ENCODE measurements at regions not wholly inside any gene's neighbourhood (a gene's known extent, or its start where the extent isn't known, plus 50 kb on each side); places are given as distances from the start of the nearest gene placed in this dataset.
A peak's percentile ranks its signal among the peaks of the same experiment; 100 is the strongest.

- peak in 1 of 2 experiments; percentile 31 for DNase-seq
These were observed 315.3 kb downstream of the PTEN start for GRCh38 chr10:88178758-88179157.

- DNase-seq = no peak
These were observed 316.4 kb downstream of the PTEN start for GRCh38 chr10:88179831-88180230.

DNA sequence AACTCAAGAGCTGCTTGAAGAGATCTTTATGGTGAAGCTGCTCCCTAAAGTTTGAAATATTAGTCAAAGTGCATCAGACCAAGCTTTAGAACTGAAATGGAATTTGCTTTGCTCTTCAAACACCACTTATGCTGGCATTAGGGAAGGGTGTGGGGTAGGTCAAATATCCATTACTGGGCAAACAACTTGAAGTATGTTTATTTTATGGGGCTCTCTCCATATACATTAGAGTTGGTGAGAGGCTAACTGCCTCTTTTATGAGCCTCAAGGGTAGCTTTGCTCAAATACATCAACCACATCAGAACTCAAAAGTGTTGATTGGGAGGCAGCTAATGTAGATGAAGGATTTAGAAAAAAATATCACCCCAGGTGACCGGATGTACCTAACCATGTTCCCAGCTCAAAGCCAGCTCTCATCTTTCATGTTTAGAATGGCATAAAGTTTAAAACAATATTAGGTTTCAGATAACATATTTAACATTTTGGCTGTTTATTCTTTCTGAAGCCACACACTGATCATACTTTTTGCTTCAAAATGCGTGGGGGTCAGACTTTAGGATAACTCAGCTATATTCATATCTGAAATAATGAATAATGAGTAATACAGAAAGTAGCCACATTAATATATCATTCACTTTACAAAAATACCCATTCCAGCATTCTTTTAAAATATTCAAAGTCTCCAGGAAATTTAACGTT, 318.6 kb downstream of the PTEN start:
- peak; percentile 68 to 88 for DNase-seq

DNA sequence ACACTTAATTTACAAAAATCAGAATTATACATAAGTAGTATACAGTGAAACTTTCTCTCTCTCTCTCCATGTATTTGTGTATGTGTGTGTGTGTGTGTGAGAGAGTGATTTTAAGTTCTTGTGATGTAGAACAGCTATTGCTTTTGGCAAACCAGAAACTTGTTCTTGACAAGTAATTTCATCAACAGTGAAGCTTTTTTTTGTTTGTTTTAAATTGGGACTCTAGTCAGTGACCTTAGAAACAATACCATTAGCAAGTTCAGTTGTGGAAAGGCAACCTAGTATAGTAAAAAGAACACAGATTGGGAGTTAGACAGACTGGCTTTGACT, 319.1 kb downstream of the PTEN start:
- no peak for DNase-seq

- DNase-seq = no peak
These were observed 321.3 kb downstream of the PTEN start for GRCh38 chr10:88184543-88185297.

DNA sequence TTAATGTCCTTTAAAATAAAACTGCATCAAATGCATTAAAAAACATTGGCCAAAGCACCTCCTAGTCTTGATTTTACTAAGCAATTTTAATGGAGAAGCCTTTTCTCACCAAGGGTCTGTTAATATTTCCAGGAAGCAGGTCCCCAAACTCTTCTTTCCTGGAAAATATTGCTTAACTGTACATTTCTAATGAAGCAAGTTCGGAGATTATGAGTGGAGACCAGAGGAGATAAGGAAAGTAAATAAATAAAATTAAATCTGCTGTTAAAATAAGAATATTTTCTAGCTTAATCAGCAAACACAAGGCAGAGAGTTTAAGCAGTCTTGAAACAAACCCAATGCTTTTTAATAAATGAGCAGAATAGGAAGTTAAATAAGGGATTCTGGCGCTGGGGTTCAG, 322.4 kb downstream of the PTEN start:
- DNase-seq = no peak

DNA sequence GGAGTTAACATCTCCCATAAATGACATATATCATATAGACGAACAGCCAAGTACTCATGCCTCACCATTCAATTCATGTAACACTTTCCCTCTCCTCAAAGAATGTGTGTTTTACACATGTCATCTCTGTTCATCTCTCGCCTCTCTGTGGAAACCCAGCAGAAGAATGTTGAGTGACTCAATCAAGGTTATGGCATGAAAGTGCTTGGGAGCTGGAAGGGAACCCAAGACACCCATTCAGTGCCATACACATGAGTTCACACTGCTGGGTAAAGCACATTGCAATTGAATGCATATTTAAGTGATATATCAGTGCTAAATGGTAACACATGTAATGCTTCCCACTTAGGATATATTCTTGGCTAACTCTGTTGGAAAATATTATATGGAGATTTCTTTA, 322.9 kb downstream of the PTEN start:
- no peak for DNase-seq

GRCh38 chr10:88187472-88187871, 324.0 kb downstream of the PTEN start:
- DNase-seq = no peak

DNA sequence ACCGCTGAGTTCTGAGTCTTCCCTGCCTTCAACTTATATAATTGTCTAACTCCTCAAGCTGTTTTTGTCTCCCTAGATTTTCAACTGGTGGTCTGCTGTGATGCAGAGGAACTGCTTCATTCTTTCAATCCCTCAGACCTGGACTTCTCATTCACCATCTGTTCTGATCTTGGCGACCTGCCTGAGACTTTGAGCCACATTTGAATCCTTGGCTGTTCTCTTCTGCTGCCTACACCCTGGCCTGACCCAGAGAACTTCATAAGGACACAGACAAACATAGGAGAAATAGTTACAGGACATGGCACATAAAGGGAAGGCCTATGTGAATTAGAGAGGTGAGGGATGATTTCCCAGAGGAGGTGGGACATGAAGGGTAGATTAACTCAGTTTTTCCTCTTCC, 326.7 kb downstream of the PTEN start:
- DNase-seq = no peak

DNA sequence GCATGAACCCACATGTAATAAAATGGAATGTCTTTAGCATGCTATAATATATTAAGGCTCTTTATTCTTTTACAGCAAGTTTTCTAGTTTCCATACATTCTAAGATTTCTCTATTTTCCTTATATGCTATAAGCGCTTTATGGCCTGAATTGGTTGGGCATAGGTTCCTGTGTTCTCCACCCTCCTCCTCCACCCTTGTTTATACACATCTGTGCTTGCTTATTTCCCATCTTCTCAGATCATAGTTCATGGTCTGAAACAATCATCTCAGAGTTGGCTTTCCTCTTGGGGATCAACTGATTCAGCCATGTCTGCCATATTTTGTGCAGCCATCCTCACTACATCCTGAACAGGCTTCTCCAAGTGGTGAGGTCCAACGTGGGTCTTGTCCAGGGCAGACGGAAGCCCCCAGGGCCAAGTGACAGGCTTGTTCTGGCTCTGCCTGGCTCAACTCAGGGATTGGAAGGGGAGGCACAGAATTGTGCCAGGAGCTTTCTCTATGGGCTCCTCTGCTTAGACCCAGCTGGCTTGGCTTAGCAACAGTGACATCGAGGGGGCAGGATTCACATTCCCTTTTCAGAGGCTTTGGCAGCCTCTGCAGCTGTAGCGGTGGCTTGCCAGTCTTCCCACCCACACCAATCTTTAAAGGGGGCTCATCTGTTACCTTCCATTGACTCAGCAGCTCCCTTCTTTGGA, 327.3 kb downstream of the PTEN start:
- no peak for DNase-seq

- no peak for DNase-seq
These were observed 329.6 kb downstream of the PTEN start for GRCh38 chr10:88193018-88193417.

GRCh38 chr10:88194041-88194887, 330.8 kb downstream of the PTEN start:
- DNase-seq = no peak

- DNase-seq = no peak
These were observed 331.5 kb downstream of the PTEN start for GRCh38 chr10:88194961-88195367.

DNA sequence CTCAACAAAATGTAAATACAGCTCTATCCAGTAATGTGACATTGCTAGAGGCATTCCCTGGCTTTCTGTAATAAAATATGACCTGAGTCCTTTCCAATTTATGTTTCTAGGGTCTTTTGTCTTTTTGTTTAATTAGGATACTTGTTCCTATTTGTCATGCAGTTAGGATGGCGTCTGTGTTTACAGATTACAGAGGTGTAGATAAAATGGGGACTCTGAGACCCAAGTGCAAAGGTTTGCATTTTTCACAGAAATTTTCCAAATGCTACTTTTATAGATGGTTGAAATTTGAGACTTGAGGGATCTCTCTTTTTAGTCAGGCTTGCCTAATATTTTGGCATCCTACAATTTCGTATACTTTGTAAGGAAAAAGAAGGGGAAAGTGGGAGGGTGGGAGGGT, 332.4 kb downstream of the PTEN start:
- DNase-seq = no peak

DNA sequence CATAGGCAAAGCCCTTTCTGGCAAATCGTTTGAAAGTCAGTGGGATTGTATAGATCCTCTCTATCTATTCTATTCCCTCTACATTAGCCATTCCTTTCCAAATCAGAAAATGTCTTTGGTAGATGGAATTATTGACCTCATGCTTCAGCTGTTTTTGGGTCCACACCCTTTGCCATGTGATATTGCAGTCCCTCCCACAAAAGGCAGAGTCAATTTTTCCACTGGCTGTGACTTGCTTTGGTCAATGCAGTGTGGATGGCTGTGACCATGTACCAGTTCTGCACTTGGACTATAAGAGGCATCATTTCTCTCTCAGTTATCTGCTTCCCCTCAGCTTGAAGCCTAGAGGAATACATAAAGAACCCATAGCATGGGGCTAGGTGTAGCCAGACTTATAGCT, 332.9 kb downstream of the PTEN start:
- DNase-seq = no peak

DNA sequence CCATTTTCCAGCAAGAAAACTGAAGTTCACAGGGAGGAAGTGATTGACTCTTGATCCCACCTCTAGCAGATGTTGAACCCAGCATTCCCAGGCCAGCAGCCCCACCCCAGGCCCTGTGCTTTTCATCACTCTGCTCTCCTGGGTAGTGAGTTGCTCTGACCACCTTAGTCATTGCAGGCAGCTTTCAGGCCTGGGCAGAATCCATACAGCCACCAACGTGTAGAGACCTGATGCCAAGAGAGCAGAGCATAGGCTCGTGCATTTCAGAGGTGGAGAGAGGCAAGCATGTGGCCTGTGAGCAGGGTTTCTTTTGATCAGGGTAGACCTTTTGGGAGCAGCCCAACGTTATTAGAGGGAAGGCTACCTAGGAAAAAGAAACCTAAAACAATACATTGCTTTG, 334.6 kb downstream of the PTEN start:
- DNase-seq = no peak

- no peak for DNase-seq
These were observed 337.0 kb downstream of the PTEN start for GRCh38 chr10:88200312-88201032.

- no peak for DNase-seq
These were observed 342.5 kb downstream of the PTEN start for GRCh38 chr10:88205842-88206446.

- peak in 1 of 2 experiments; percentile 35 for DNase-seq
These were observed 343.7 kb downstream of the PTEN start for GRCh38 chr10:88207121-88207546.

- DNase-seq = no peak
These were observed 345.8 kb downstream of the PTEN start for GRCh38 chr10:88209231-88209630.

- no peak for DNase-seq
These were observed 346.6 kb downstream of the PTEN start for GRCh38 chr10:88209837-88210561.

All from NCI-H187 (cell line).